Left ventricle myocardium superior (tissue), 1 donor: ENCODE measurements at regions not wholly inside any gene's neighbourhood (a gene's known extent, or its start where the extent isn't known, plus 50 kb on each side); places are given as distances from the start of the nearest gene placed in this dataset.
A peak's percentile ranks its signal among the peaks of the same experiment; 100 is the strongest.
"Not testable (repeated sequence)": the region's sequence is repeated elsewhere in the genome, so short reads cannot be mapped to it uniquely, and the experiment has no call there.

ENCODE experiments used
- ATAC-seq: fragments of 200-7000 bp; cut with Tn5 transposase; one replicate; pipeline ENCODE4 v1.9.1; 2020; ENCODE audit warnings: mild to moderate bottlenecking, moderate library complexity
- DNase-seq: peaks from one replicate; pipeline ENCODE4 v3.0.0-alpha.2; 2020
- intact Hi-C: fragments of 100-400 bp; cut with micrococcal nuclease; formaldehyde crosslinking; loops from one replicate; pipeline ENCODE4 v1.11.0; 2022
- donor health status: DM: no; HTN: yes; CAD: no; lungs with severe emphysema.

GRCh38 chr18:39454866-39455265, 1889.3 kb upstream of the CELF4 start:
- intact Hi-C loops = no loop called here
- DNase-seq (no peak), ATAC-seq (no peak)

- DNase-seq (no peak), ATAC-seq (peak; percentile 86)
- intact Hi-C loops = no loop called here
Measured at GRCh38 chr18:39453882-39454281, 1888.3 kb upstream of the CELF4 start.

GRCh38 chr18:39453356-39453755, 1887.8 kb upstream of the CELF4 start:
- intact Hi-C loops = no loop called here
- no peak for ATAC-seq
- no peak for DNase-seq

GRCh38 chr18:39450958-39451357, 1885.4 kb upstream of the CELF4 start:
- DNase-seq (no peak), ATAC-seq (no peak)
- intact Hi-C loops = no loop called here

GRCh38 chr18:39449566-39449965, 1884.0 kb upstream of the CELF4 start:
- DNase-seq (no peak), ATAC-seq (no peak)
- intact Hi-C loops = no loop called here

- intact Hi-C loops = no loop called here
- DNase-seq = no peak
Measured at GRCh38 chr18:39448942-39449341, 1883.3 kb upstream of the CELF4 start.

GRCh38 chr18:39444957-39445356, 1879.4 kb upstream of the CELF4 start:
- ATAC-seq, DNase-seq, intact Hi-C loops: not testable (repeated sequence)

More at GRCh38 chr18:39448942-39449341, 1883.3 kb upstream of the CELF4 start:
- no peak for ATAC-seq

- no peak for ATAC-seq
- DNase-seq = no peak
- intact Hi-C loops = no loop called here
Measured at GRCh38 chr18:39441648-39442047, 1876.0 kb upstream of the CELF4 start.

- DNase-seq = no peak
- ATAC-seq = no peak
- intact Hi-C loops = no loop called here
Measured at GRCh38 chr18:39435996-39436395, 1870.4 kb upstream of the CELF4 start.

- ATAC-seq = no peak
- intact Hi-C loops = no loop called here
- no peak for DNase-seq
Measured at GRCh38 chr18:39435209-39435608, 1869.6 kb upstream of the CELF4 start.

GRCh38 chr18:39434223-39434920, 1868.8 kb upstream of the CELF4 start:
- DNase-seq = no peak
- ATAC-seq = peak; percentile 60

GRCh38 chr18:39425172-39425850, 1859.7 kb upstream of the CELF4 start:
- DNase-seq = no peak
- no peak for ATAC-seq
- intact Hi-C loops = no loop called here

More at GRCh38 chr18:39434223-39434920, 1868.8 kb upstream of the CELF4 start:
- intact Hi-C loops = no loop called here

GRCh38 chr18:39424261-39424660, 1858.7 kb upstream of the CELF4 start:
- ATAC-seq (no peak), DNase-seq (no peak)
- intact Hi-C loops = no loop called here

GRCh38 chr18:39421276-39421675, 1855.7 kb upstream of the CELF4 start:
- intact Hi-C loops = no loop called here
- DNase-seq (no peak), ATAC-seq (no peak)

GRCh38 chr18:39419315-39419714, 1853.7 kb upstream of the CELF4 start:
- no peak for ATAC-seq
- DNase-seq = no peak
- intact Hi-C loops = no loop called here

- no peak for ATAC-seq
- intact Hi-C loops = no loop called here
- DNase-seq = no peak
Measured at GRCh38 chr18:39415471-39415870, 1849.9 kb upstream of the CELF4 start.

- no peak for ATAC-seq
- no peak for DNase-seq
- intact Hi-C loops = no loop called here
Measured at GRCh38 chr18:39414009-39414700, 1848.6 kb upstream of the CELF4 start.

- intact Hi-C loops = no loop called here
- no peak for DNase-seq
- no peak for ATAC-seq
Measured at GRCh38 chr18:39406941-39407340, 1841.3 kb upstream of the CELF4 start.

- no peak for DNase-seq
- intact Hi-C loops = no loop called here
- no peak for ATAC-seq
Measured at GRCh38 chr18:39403121-39403520, 1837.5 kb upstream of the CELF4 start.

GRCh38 chr18:39399662-39400061, 1834.1 kb upstream of the CELF4 start:
- intact Hi-C loops = no loop called here
- no peak for DNase-seq
- ATAC-seq = no peak
